NOMO-1 (cell line): ENCODE measurements at regions not wholly inside any gene's neighbourhood (a gene's known extent, or its start where the extent isn't known, plus 50 kb on each side); places are given as distances from the start of the nearest gene placed in this dataset.
"Not testable (repeated sequence)": the region's sequence is repeated elsewhere in the genome, so short reads cannot be mapped to it uniquely, and the experiment has no call there.

Experiments used
- DNase-seq, 2 experiments: peaks; one replicate each; lab custom pipeline; 2025; ENCODE audit not compliant: unreplicated experiment in 2 of 2; lab: John Stamatoyannopoulos, UW

GRCh38 chr3:153431076-153431475 is 269.1 kb downstream of the RAP2B start:
- DNase-seq: peak; percentile 29 to 87

DNA sequence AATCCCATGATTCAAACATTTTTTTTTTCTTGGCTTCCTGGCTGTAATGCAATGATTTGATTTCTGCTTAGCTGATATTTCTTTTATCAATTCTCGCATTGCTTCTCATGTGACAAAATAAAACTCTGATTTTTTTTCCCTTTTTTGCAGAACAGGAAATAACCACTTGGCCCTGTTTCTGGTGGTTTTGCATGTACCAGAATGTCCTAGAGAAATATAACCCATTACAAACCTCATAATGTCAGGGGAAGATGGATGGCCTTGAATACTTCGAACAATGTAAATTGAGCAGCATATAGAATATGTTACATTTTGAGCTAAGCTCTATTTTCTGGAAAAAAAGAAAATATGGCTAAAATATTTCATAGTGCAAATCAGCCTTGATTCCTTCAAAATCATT is 275.6 kb downstream of the RAP2B start:
- peak; percentile 29 to 34 for DNase-seq

DNA sequence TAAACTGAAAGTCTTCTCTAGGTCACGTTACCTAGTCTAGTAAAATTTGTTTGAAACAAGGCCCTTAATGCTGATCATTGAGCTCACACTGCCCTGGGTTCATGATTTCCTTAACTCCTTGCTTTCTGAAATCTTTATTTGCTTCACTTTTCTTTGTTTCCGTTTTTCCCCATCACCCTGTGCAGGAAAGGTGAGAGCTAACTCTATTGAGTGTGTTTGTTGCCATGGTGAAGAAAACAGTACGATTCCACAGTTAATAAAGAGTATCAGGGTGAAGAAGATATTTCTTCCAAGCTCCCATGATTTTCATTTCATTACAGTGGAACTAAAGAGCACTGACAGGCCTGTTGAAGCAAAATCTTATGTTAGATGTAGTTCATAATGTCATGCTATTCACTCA is 276.2 kb downstream of the RAP2B start:
- no peak for DNase-seq

- DNase-seq: no peak
These were observed 277.8 kb downstream of the RAP2B start for GRCh38 chr3:153439780-153440179.

- DNase-seq: no peak
These were observed 278.3 kb downstream of the RAP2B start for GRCh38 chr3:153440311-153440710.

DNA sequence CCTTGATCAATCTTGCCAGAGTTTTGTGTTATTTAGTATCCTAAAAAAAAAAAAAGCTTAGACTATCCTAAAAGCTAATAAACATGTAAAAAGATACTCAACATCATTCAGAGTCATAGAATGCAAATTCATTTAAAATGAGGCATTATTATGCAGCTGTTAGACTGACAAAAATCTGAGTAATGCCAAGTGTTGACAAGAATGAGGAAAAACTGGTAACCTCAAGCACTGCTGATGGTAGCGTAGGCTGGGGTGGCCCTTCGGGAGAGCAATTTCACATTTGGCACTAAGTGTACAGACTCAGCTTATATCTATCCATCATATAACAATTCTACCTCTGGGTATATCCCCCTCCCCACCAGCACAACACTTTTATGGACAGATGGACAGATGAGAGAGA is 280.4 kb downstream of the RAP2B start:
- DNase-seq: no peak

GRCh38 chr3:153442799-153443487 is 280.9 kb downstream of the RAP2B start:
- DNase-seq: no peak

GRCh38 chr3:153443961-153444360 is 281.9 kb downstream of the RAP2B start:
- peak; percentile 36 to 45 for DNase-seq

GRCh38 chr3:153445817-153446216 is 283.8 kb downstream of the RAP2B start:
- DNase-seq: no peak

- no peak for DNase-seq
These were observed 286.3 kb downstream of the RAP2B start for GRCh38 chr3:153448151-153448829.

- no peak for DNase-seq
These were observed 295.0 kb downstream of the RAP2B start for GRCh38 chr3:153456833-153457545.

GRCh38 chr3:153458881-153459280 is 296.9 kb downstream of the RAP2B start:
- DNase-seq: no peak

DNA sequence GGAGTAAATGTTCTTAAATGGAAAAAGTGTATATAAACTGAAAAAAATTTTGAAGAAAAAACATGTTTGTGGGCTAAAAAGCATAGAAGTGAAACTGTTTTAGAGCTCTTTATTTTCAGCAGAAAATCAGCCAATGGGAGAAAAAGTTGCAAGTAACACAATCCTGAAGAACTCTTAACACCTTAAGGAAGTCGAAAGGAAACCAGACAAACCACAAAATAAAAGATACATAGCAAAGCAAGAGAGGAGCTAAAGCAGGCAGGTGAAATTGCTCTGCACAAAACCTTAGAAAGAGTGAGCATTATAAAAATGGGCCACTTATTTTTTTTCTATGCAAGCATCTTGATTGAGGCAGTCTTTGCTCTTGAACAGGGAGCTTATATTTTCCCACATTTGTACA is 300.5 kb downstream of the RAP2B start:
- no peak for DNase-seq

GRCh38 chr3:153463895-153464294 is 301.9 kb downstream of the RAP2B start:
- DNase-seq: peak; percentile 49 to 93

GRCh38 chr3:153469162-153469561 is 307.1 kb downstream of the RAP2B start:
- no peak for DNase-seq

DNA sequence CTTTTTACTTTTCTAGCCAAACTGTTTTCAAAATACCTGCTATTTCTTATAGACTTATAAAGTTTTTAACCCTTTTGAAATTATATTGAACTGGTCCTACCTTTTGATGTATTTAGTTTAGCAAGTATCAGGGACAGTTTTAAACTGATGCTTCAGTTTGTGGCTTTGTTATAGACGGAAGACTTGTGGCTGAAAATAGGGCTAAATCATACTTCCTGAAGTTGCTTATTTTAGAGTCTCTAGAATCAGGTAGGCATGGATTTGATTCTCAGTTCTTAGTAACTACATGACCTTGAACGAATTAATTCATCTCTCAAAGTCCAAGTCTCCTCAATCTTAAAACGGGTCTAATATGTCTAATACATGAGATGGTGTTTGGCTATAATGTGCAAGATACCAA is 322.8 kb downstream of the RAP2B start:
- peak in 1 of 2 experiments; percentile 23 for DNase-seq

DNA sequence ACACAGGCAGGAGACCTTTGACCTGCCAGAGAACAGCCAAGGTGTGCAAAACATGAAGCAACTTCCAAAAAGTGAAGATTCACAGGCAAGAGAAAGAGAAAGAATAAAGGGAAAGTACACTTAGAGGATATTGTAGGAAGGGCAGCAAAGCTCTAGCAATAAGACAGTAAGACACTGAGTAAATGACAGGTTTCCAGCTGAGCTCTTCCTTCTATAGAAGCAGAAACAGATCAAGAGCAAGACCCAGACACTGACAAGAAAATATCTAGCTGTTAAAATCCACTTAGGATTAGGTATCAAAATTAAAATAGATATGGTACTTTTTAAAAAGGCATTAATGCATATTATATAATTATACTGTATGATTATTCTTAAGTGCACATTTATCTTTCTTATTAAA is 333.4 kb downstream of the RAP2B start:
- DNase-seq: no peak

DNA sequence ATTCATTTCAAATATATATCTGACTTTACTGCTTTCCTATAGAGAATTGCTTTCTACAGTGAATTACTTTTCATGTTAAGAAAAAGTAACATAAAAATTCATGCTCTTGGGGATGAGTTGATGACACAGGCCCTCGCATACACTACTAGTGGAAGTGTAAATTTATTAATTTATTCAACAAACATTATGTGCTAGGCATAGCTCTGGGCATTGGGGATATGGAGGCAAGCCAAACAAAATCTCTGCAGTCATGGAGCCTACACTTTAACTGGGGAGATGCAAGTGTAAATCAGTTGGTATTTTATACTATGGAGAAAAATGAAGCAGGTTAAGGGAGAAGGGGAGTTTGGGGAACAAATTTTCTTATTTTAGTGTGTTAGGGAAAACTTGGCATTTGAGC is 340.7 kb downstream of the RAP2B start:
- no peak for DNase-seq

- no peak for DNase-seq
These were observed 341.8 kb downstream of the RAP2B start for GRCh38 chr3:153503873-153504272.

- DNase-seq: not testable (repeated sequence)
These were observed 344.2 kb downstream of the RAP2B start for GRCh38 chr3:153506205-153506604.

DNA sequence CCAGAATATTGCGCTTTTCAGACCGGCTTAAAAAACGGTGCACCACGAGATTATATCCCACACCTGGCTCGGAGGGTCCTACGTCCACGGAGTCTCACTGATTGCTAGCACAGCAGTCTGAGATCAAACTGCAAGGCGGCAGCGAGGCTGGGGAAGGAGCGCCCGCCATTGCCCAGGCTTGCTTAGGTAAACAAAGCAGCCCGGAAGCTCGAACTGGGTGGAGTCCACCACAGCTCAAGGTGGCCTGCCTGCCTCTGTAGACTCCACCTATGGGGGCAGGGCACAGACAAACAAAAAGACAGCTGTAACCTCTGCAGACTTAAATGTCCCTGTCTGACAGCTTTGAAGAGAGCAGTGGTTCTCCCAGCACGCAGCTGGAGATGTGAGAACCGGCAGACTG is 344.7 kb downstream of the RAP2B start:
- DNase-seq: not testable (repeated sequence)

DNA sequence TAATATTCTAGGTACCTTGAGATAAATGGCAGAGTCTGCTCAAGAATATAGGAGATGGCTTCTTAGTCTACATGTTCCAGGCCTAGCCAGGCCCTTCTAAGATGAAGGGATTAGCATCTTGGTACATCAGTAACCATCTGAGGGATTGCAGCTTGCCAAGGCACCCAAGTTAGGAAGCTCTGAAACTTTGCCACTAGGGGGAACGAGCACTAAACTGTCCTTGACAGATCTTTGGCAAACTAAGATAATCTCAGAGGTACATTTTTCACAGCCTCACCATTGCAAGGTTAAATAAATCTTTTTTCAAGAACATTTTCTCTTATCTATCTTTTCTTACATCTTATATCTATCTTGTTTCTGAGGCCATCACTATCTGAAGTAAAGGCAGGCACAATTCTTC is 351.2 kb downstream of the RAP2B start:
- peak; percentile 3 to 38 for DNase-seq
